SU-DHL-6 (cell line): ENCODE measurements at regions not wholly inside any gene's neighbourhood (a gene's known extent, or its start where the extent isn't known, plus 50 kb on each side); places are given as distances from the start of the nearest gene placed in this dataset.

ENCODE experiments used
- H2AFZ ChIP-seq: fragments of 200-600 bp; sonication (generic); 2 replicates; pipeline ENCODE4 v1.6.1; 2014; ENCODE audit warnings: low read depth, mild to moderate bottlenecking, moderate library complexity, mixed read lengths, antibody characterized with exemption, low read length; ENCODE audit not compliant: severe bottlenecking
- H3F3A ChIP-seq: fragments of 200-600 bp; shearing (Covaris generic); 2 replicates; pipeline ENCODE4 v1.6.0; 2016; ENCODE audit warnings: antibody characterized with exemption, mild to moderate bottlenecking; ENCODE audit not compliant: insufficient read depth
- H3K27ac ChIP-seq: fragments of 200-600 bp; sonication (generic); 2 replicates; pipeline ENCODE4 v1.5.1; 2016; ENCODE audit warnings: low read depth, mild to moderate bottlenecking, low read length, moderate library complexity, mixed read lengths
- H3K27me3 ChIP-seq: fragments of 200-600 bp; sonication (generic), shearing (Covaris generic); 2 replicates; pipeline ENCODE4 v1.6.0; 2014; ENCODE audit warnings: mild to moderate bottlenecking, low read length
- H3K36me3 ChIP-seq: fragments of 200-600 bp; sonication (generic); 2 replicates; pipeline ENCODE4 v1.6.1; 2014; ENCODE audit warnings: mild to moderate bottlenecking, low read length, mixed read lengths
- H3K4me2 ChIP-seq: fragments of 300-600, 200-600 bp; shearing (Covaris generic), sonication (generic); 2 replicates; pipeline ENCODE4 v1.6.0; 2014; ENCODE audit warnings: low read length, low read depth, mild to moderate bottlenecking; ENCODE audit not compliant: poor library complexity, severe bottlenecking
- H3K4me3 ChIP-seq: fragments of 200-600 bp; sonication (generic); 2 replicates; pipeline ENCODE4 v1.5.1; 2014; ENCODE audit warnings: antibody characterized with exemption, low read length, mild to moderate bottlenecking, mixed read lengths; ENCODE audit not compliant: insufficient read depth, poor library complexity, severe bottlenecking
- H3K79me2 ChIP-seq: fragments of 200-600 bp; sonication (generic); 2 replicates; pipeline ENCODE4 v1.6.1; 2014; ENCODE audit warnings: mild to moderate bottlenecking, low read length, moderate library complexity; ENCODE audit not compliant: insufficient read depth
- H3K9ac ChIP-seq: fragments of 200-600 bp; sonication (generic); 2 replicates; pipeline ENCODE4 v1.7.0; 2014; ENCODE audit warnings: mild to moderate bottlenecking, low read length
- H3K9me2 ChIP-seq: fragments of 200-600 bp; sonication (generic); replicated peaks from 2 replicates; pipeline ENCODE4 v1.6.1; 2014; ENCODE audit warnings: low read length; ENCODE audit not compliant: insufficient read depth
- H3K9me3 ChIP-seq: fragments of 200-600 bp; sonication (generic); 2 replicates; pipeline ENCODE4 v1.6.1; 2014; ENCODE audit warnings: low read length, mixed read lengths; ENCODE audit not compliant: insufficient read depth
- H4K20me1 ChIP-seq: fragments of 200-600 bp; sonication (generic); 2 replicates; pipeline ENCODE4 v1.6.1; 2014; ENCODE audit warnings: low read depth, mild to moderate bottlenecking, antibody characterized with exemption, low read length, moderate library complexity, mixed read lengths
- CTCF ChIP-seq: fragments of 200-600 bp; sonication (generic); IDR thresholded peaks from one replicate; pipeline ENCODE4 v1.5.1; 2017; ENCODE audit warnings: antibody characterized with exemption, mild to moderate bottlenecking, low read length, moderate library complexity; ENCODE audit not compliant: insufficient read depth, poor library complexity, severe bottlenecking
- EZH2phosphoT487 ChIP-seq: fragments of 200-600 bp; sonication (generic), shearing (Covaris generic); conservative IDR thresholded peaks from 2 replicates; pipeline ENCODE4 v1.6.1; 2018; ENCODE audit warnings: mild to moderate bottlenecking, antibody characterized with exemption, low read length, moderate library complexity, mixed read lengths

GRCh38 chr16:85413691-85414663 is 199.1 kb upstream of the GSE1 start:
- H3K9me2 ChIP-seq: no peaks in the 10 kb centered on the region
- no peaks in the 10 kb centered on the region for H3K27me3 ChIP-seq
- peaks cover 4% of the 10 kb centered on the region; the same call in 1 of the 2 replicates for H3K9me3 ChIP-seq
- H3F3A ChIP-seq: no peaks in the 10 kb centered on the region
- no peak overlapping the region for H3K27ac ChIP-seq
- no peaks in the 10 kb centered on the region for H3K36me3 ChIP-seq
- no peak overlapping the region for H3K4me3 ChIP-seq
- H4K20me1 ChIP-seq: no peaks in the 10 kb centered on the region
- H2AFZ ChIP-seq: no peak overlapping the region
- H3K79me2 ChIP-seq: no peaks in the 10 kb centered on the region
- no peak for TF ChIP-seq EZH2phosphoT487
- no peak for TF ChIP-seq CTCF
- no peak overlapping the region for H3K4me2 ChIP-seq
- H3K9ac ChIP-seq: no peak overlapping the region

GRCh38 chr16:85415196-85416090 is 197.7 kb upstream of the GSE1 start:
- Histone ChIP-seq H3K27ac (no peak overlapping the region), H2AFZ (no peak overlapping the region), H3K9ac (no peak overlapping the region), H3K9me2 (no peaks in the 10 kb centered on the region), H3K4me3 (no peak overlapping the region), H3K4me2 (no peak overlapping the region), H3K9me3 (peaks cover 4% of the 10 kb centered on the region; the same call in 1 of the 2 replicates), H3K36me3 (no peaks in the 10 kb centered on the region), H3K79me2 (no peaks in the 10 kb centered on the region), H3F3A (no peaks in the 10 kb centered on the region), H4K20me1 (no peaks in the 10 kb centered on the region), H3K27me3 (no peaks in the 10 kb centered on the region)
- no peak for TF ChIP-seq CTCF
- no peak for TF ChIP-seq EZH2phosphoT487

- H3K79me2 ChIP-seq: no peaks in the 10 kb centered on the region
- no peak overlapping the region for H2AFZ ChIP-seq
- no peaks in the 10 kb centered on the region for H3K36me3 ChIP-seq
- no peak overlapping the region for H3K27ac ChIP-seq
- H3K9ac ChIP-seq: no peak overlapping the region
- no peaks in the 10 kb centered on the region for H3F3A ChIP-seq
- no peaks in the 10 kb centered on the region for H3K27me3 ChIP-seq
- H3K4me3 ChIP-seq: no peak overlapping the region
- no peak overlapping the region for H3K4me2 ChIP-seq
- H3K9me2 ChIP-seq: no peaks in the 10 kb centered on the region
- H3K9me3 ChIP-seq: peaks cover 4% of the 10 kb centered on the region; the same call in 1 of the 2 replicates
- no peaks in the 10 kb centered on the region for H4K20me1 ChIP-seq
- TF ChIP-seq EZH2phosphoT487: no peak
- TF ChIP-seq CTCF: peak; percentile 26
Measured at GRCh38 chr16:85416228-85417109, 196.7 kb upstream of the GSE1 start.
